IMR-90 (cell line): ENCODE measurements at regions not wholly inside any gene's neighbourhood (a gene's known extent, or its start where the extent isn't known, plus 50 kb on each side); places are given as distances from the start of the nearest gene placed in this dataset.

Experiments
- ATAC-seq: fragments of 200-7000 bp; cut with Tn5 transposase; 2 replicates; pipeline ENCODE4 v1.9.1; 2020; ENCODE audit warnings: low read depth, mild to moderate bottlenecking, moderate library complexity
- BruUV-seq: library from RNA; stranded (reverse); fragments of 400-500 nt; replicated peaks from 2 replicates; lab custom pipeline; 2021; lab: Mats Ljungman, UMichigan
- CTCF ChIA-PET: fragments of 300-600 bp; formaldehyde crosslinking; extraction: SDS; loops from one replicate; lab custom pipeline; 2021; ENCODE audit warnings: antibody characterized with exemption; lab: Yijun Ruan, JAX
- POLR2A ChIA-PET: fragments of 300-600 bp; sonication (Branson Sonifier 250); formaldehyde crosslinking; loops from one replicate; lab custom pipeline; 2022; ENCODE audit warnings: antibody characterized with exemption; ENCODE audit not compliant: unreplicated experiment; lab: Charles Lee
- DNase-seq: peaks from one replicate; pipeline ENCODE4 v3.0.0; 2013
- H2AFZ ChIP-seq: replicated peaks from 2 replicates; pipeline ENCODE3; 2013; ENCODE audit warnings: low read length, mild to moderate bottlenecking; ENCODE audit not compliant: poor library complexity
- H2AK5ac ChIP-seq: 2 replicates; pipeline ENCODE4 v1.6.1; 2013; ENCODE audit warnings: low read depth, low read length, inconsistent platforms
- H2AK9ac ChIP-seq: replicated peaks from 2 replicates; pipeline ENCODE3; 2013; ENCODE audit warnings: mild to moderate bottlenecking, low read depth, low read length, moderate library complexity; ENCODE audit not compliant: poor library complexity
- H2BK120ac ChIP-seq: 2 replicates; pipeline ENCODE4 v1.6.1; 2013; ENCODE audit warnings: low read depth, low read length, inconsistent platforms
- H2BK15ac ChIP-seq: 3 replicates; pipeline ENCODE4 v1.6.1; 2013; ENCODE audit warnings: low read depth, low read length, inconsistent platforms
- H2BK20ac ChIP-seq: 2 replicates; pipeline ENCODE4 v1.6.1; 2013; ENCODE audit warnings: low read depth, mild to moderate bottlenecking, inconsistent platforms, low read length, moderate library complexity
- H2BK5ac ChIP-seq: 2 replicates; pipeline ENCODE4 v1.6.1; 2013; ENCODE audit warnings: mild to moderate bottlenecking, low read depth, low read length, inconsistent platforms; ENCODE audit not compliant: poor library complexity, severe bottlenecking
- H3K14ac ChIP-seq: replicated peaks from 2 replicates; pipeline ENCODE4 v1.6.1; 2013; ENCODE audit warnings: low read depth, low read length, inconsistent platforms
- H3K18ac ChIP-seq: 2 replicates; pipeline ENCODE4 v1.6.1; 2013; ENCODE audit warnings: low read depth, low read length, control low read depth
- H3K23ac ChIP-seq: 2 replicates; pipeline ENCODE4 v1.6.1; 2013; ENCODE audit warnings: low read depth, low read length, inconsistent platforms
- H3K27ac ChIP-seq: 2 replicates; pipeline ENCODE4 v1.5.1; 2013; ENCODE audit warnings: mild to moderate bottlenecking, control low read depth, low read length; ENCODE audit not compliant: insufficient read depth
- H3K27me3 ChIP-seq: 2 replicates; pipeline ENCODE4 v1.6.1; 2013; ENCODE audit warnings: low read length; ENCODE audit not compliant: control insufficient read depth, insufficient read depth
- H3K36me3 ChIP-seq: 2 replicates; pipeline ENCODE4 v1.6.1; 2013; ENCODE audit warnings: low read length, mixed read lengths; ENCODE audit not compliant: control insufficient read depth, insufficient read depth
- H3K4ac ChIP-seq: 2 replicates; pipeline ENCODE4 v1.6.1; 2013; ENCODE audit warnings: low read depth, low read length, inconsistent platforms
- H3K4me1 ChIP-seq: 2 replicates; pipeline ENCODE4 v1.6.1; 2013; ENCODE audit warnings: low read length, mixed read lengths; ENCODE audit not compliant: control insufficient read depth, insufficient read depth
- H3K4me2 ChIP-seq: 2 replicates; pipeline ENCODE4 v1.6.1; 2013; ENCODE audit warnings: low read depth, mild to moderate bottlenecking, control low read depth, low read length, moderate library complexity
- H3K4me3 ChIP-seq: 2 replicates; pipeline ENCODE4 v1.5.1; 2013; ENCODE audit warnings: low read depth, mild to moderate bottlenecking, control low read depth, low read length, moderate library complexity; ENCODE audit not compliant: insufficient read depth
- H3K56ac ChIP-seq: 2 replicates; pipeline ENCODE4 v1.6.1; 2013; ENCODE audit warnings: low read length, inconsistent platforms; ENCODE audit not compliant: insufficient read depth; ENCODE audit errors: extremely low read depth
- H3K79me1 ChIP-seq, 2 experiments: 2 replicates each; pipeline ENCODE4 v1.6.1; 2013; ENCODE audit warnings: low read length in 2 of 2, inconsistent platforms in 1 of 2, low read depth in 1 of 2
- H3K9ac ChIP-seq: 2 replicates; pipeline ENCODE4 v1.6.1; 2013; ENCODE audit warnings: low read depth, low read length, control low read depth
- H3K9me1 ChIP-seq: 2 replicates; pipeline ENCODE4 v1.6.1; 2013; ENCODE audit warnings: low read length, inconsistent platforms; ENCODE audit not compliant: insufficient read depth
- H3K9me3 ChIP-seq: 2 replicates; pipeline ENCODE4 v1.6.1; 2013; ENCODE audit warnings: low read length; ENCODE audit not compliant: control insufficient read depth, insufficient read depth
- H4K20me1 ChIP-seq: 2 replicates; pipeline ENCODE4 v1.6.1; 2013; ENCODE audit warnings: low read length, inconsistent platforms; ENCODE audit not compliant: insufficient read depth
- H4K5ac ChIP-seq: 2 replicates; pipeline ENCODE4 v1.6.1; 2013; ENCODE audit warnings: mild to moderate bottlenecking, low read depth, low read length, control low read depth
- H4K8ac ChIP-seq, 2 experiments: 2 replicates each; pipeline ENCODE4 v1.6.1; 2013; ENCODE audit warnings: low read depth in 2 of 2, low read length in 2 of 2, control low read depth in 1 of 2, inconsistent platforms in 1 of 2
- H4K91ac ChIP-seq: 2 replicates; pipeline ENCODE4 v1.6.1; 2013; ENCODE audit warnings: low read depth, low read length, inconsistent platforms; ENCODE audit not compliant: insufficient read depth
- BHLHE40 ChIP-seq: fragments of 150-350 bp; IDR thresholded peaks from 2 replicates; pipeline ENCODE4 v1.6.1; 2016; ENCODE audit warnings: mild to moderate bottlenecking, low read depth, low read length
- CEBPB ChIP-seq: IDR thresholded peaks from 2 replicates; pipeline ENCODE4 v1.6.1; 2012; ENCODE audit warnings: low read depth, low read length, improper control_type of control experiment
- ELK1 ChIP-seq: fragments of 150-350 bp; IDR thresholded peaks from 2 replicates; pipeline ENCODE4 v1.6.1; 2016; ENCODE audit warnings: low read depth, mild to moderate bottlenecking, low read length, moderate library complexity, borderline replicate concordance
- FOS ChIP-seq: fragments of 150-350 bp; IDR thresholded peaks from 2 replicates; pipeline ENCODE4 v1.6.1; 2016; ENCODE audit warnings: low read depth, low read length
- MXI1 ChIP-seq: IDR thresholded peaks from 2 replicates; pipeline ENCODE4 v1.6.1; 2012; ENCODE audit warnings: low read depth, mild to moderate bottlenecking, low read length, moderate library complexity, borderline replicate concordance
- RAD21 ChIP-seq: IDR thresholded peaks from 2 replicates; pipeline ENCODE4 v1.6.1; 2012; ENCODE audit warnings: low read length, improper control_type of control experiment
- RCOR1 ChIP-seq: IDR thresholded peaks from 2 replicates; pipeline ENCODE4 v1.6.1; 2012; ENCODE audit warnings: mild to moderate bottlenecking, low read length, improper control_type of control experiment; ENCODE audit not compliant: insufficient replicate concordance
- SMC3 ChIP-seq: fragments of 150-350 bp; IDR thresholded peaks from 2 replicates; pipeline ENCODE4 v1.6.1; 2016; ENCODE audit warnings: low read depth, mild to moderate bottlenecking, antibody characterized with exemption, low read length, moderate library complexity
- WGBS, 2 experiments: methylation state at CpG; one replicate each; pipeline versions ENCODE4 v1.1.5 to v1.1.7; 2013; ENCODE audit warnings: missing lambda C conversion rate in 2 of 2; ENCODE audit not compliant: insufficient read length in 1 of 2; ENCODE audit errors: extremely low coverage in 2 of 2; 5-methylcytosine and 5-hydroxymethylcytosine counted together
- dilution Hi-C: fragments of 300-500 bp; cut with HindIII; formaldehyde crosslinking; loops from one replicate; pipeline ENCODE4 v1.14.3; 2018; ENCODE audit warnings: low sequenced_read_pairs; ENCODE audit not compliant: unreplicated experiment
- in situ Hi-C: fragments of 300-500 bp; cut with MboI; formaldehyde crosslinking; loops from 3 replicates; pipeline ENCODE4 v1.14.3; 2019; ENCODE audit warnings: low sequenced_read_pairs, inconsistent platforms, mixed read lengths
- intact Hi-C: fragments of 100-400 bp; cut with micrococcal nuclease; formaldehyde crosslinking; loops from 2 replicates; pipeline ENCODE4 v1.10.0; 2022

- no peak for DNase-seq
- Histone ChIP-seq H4K8ac (no peak overlapping the region), H2BK15ac (no peak overlapping the region), H4K91ac (no peak overlapping the region), H3K4me2 (no peak overlapping the region), H3K9me3 (no peaks in the 10 kb centered on the region; the same call in 1 of the 2 replicates), H2BK20ac (no peak overlapping the region), H2AK5ac (no peak overlapping the region), H3K27me3 (no peaks in the 10 kb centered on the region), H3K56ac (no peak overlapping the region), H2AK9ac (no peak overlapping the region), H2BK120ac (no peak overlapping the region), H3K4me3 (no peak overlapping the region), H3K14ac (no peak overlapping the region), H2AFZ (no peak overlapping the region), H4K20me1 (no peaks in the 10 kb centered on the region), H4K5ac (no peak overlapping the region), H3K36me3 (no peaks in the 10 kb centered on the region), H3K18ac (no peak overlapping the region), H3K9ac (no peak overlapping the region), H2BK5ac (no peak overlapping the region), H3K4me1 (no peaks in the 10 kb centered on the region), H3K27ac (no peak overlapping the region), H3K79me1 (no peaks in the 10 kb centered on the region), H3K9me1 (no peaks in the 10 kb centered on the region), H3K23ac (no peak overlapping the region), H3K4ac (no peak overlapping the region)
- BruUV-seq: no TSS peak
- WGBS, 2 experiments: no CpG with 5 or more reads among the region's 3 CpGs
- POLR2A ChIA-PET: no interaction called here
- intact Hi-C loops: no loop called here
- CTCF ChIA-PET: interaction anchor here (0.6 kb wide), 1 partner anchor 822 kb away, joined by 3 read pairs; no protein-coding TSS in a partner anchor
- no peak for TF ChIP-seq ELK1
- TF ChIP-seq MXI1: no peak
- TF ChIP-seq FOS: no peak
- TF ChIP-seq RCOR1: no peak
- no peak for TF ChIP-seq BHLHE40
- TF ChIP-seq RAD21: no peak
- TF ChIP-seq CEBPB: no peak
- TF ChIP-seq SMC3: no peak
- no peak for ATAC-seq
- dilution Hi-C loops: no loop called here
- in situ Hi-C loops: no loop called here
Measured at GRCh38 chr16:54647725-54648221, 282.9 kb upstream of the IRX5 start.
